HuH-7.5 (cell line): ENCODE measurements at regions not wholly inside any gene's neighbourhood (a gene's known extent, or its start where the extent isn't known, plus 50 kb on each side); places are given as distances from the start of the nearest gene placed in this dataset.

Experiments
- DNase-seq: peaks from one replicate; pipeline ENCODE4 v3.0.0; 2011; ENCODE audit warnings: low spot score

DNA sequence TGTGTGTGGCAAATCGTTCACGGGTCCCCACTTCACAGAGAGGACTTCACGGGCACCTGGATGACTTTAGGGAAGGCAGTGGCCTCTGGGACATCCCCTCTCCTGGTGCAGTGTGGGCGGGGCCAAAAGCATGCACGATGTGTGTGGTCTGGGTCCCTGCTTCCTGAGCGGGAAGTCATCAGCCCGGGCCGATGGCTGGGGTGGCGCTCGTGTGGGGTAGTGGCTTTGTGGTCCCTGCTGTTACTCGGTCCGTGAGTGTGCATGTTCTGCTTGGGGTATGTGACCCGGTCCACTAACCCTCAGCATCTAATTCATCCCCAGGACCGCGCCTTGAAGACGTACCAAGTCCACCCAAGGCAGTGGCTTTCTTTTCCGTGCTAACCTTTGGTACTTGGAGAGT, 142.5 kb upstream of the RTL1 start:
- DNase-seq, result no peak

- no peak for DNase-seq
Observed at GRCh38 chr14:101047326-101047725, 143.8 kb upstream of the RTL1 start.

GRCh38 chr14:101048766-101049165, 145.2 kb upstream of the RTL1 start:
- no peak for DNase-seq

GRCh38 chr14:101049511-101049910, 146.0 kb upstream of the RTL1 start:
- DNase-seq, result no peak

DNA sequence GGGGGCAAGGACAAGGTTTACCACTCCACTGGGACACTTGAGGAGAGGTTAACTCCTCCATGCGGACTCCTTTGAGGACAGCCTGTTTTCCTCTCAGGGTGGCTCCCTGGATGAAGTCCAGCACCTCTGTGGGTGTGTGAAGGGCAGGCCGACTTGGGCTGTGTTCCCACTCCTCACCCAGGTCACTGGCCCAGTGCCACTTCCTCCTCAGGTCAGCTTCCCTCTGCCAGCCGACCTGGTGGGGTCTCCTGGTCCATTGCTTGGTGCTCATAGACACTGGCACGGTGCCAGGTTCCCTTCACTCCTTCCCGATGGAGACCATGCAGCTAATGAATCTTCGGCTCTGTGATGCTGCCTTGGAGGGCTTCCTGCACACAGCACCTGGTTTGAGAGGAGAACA, 146.4 kb upstream of the RTL1 start:
- no peak for DNase-seq

GRCh38 chr14:101050901-101051490, 147.5 kb upstream of the RTL1 start:
- no peak for DNase-seq

DNA sequence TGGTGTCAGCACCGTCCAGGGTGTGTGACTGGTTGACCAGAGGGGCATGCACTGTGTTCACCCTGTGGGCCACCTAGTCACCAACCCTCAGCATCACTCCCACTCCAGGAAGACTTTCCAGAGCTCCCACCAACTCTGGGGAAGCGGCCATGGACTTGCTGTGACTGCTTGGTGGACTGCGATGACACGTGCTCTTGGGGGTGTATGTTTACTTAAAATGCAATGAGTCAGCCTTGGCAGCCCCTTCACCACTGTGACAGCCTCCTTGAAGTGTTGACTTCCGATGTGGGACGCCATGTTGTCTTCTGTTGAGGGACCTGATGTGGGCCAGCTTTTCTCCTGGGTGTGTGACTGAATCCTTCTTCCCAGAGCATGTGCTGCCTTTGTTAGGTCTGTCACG, 151.1 kb upstream of the RTL1 start:
- DNase-seq, result no peak

DNA sequence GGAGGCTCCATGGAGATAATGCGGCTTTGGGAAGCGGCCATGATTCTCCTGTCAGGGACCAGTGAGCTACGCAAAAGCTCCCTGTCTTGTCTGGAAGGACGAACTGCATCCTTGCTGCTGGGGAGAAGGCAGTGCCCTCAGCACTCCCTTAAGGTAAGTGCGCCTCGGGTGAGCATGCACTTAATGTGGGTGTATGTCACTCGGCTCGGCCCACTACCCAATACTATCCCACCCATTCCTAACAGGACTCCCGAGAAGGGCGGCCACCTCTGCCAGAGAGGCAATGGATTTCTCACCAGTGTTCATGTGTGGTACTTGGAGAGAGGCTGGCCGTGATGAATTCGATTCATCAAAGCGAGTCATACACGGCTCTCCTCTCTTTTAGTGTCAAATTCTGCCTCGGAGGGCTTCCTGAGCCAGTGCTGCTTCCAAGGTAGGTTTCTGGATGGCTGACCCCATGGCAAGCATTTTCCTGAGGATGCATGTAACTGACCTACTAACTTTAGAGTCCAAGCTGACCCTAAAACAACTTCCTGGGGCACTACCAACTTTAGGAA, 151.7 kb upstream of the RTL1 start:
- DNase-seq, result no peak

DNA sequence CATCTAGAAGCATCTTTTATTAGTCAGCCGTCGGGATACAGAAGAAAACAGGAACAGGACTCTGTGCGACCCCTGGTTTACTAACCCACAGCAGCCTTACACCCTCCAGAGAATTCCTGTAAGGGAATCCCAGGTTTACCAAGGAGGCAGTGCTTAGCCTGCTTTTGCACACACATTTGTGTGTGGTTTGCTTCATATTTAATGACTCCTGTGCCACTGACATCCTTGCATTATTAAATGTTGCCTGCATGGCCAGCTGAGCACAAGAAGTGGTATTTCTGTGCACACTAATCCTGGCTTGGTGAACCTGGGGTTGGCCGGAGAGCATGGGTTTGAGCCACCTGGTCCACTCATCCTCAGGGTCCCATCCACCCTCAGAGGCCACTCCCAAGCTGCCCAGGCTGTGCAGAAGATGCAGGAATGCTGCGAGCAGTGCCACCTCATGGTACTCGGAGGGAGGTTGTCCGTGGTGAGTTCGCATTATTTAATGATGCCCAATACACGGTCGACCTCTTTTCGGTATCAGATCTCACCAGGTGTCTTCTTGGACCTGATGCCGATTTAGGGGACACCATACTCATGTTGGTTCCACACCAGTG, 152.4 kb upstream of the RTL1 start:
- no peak for DNase-seq

DNA sequence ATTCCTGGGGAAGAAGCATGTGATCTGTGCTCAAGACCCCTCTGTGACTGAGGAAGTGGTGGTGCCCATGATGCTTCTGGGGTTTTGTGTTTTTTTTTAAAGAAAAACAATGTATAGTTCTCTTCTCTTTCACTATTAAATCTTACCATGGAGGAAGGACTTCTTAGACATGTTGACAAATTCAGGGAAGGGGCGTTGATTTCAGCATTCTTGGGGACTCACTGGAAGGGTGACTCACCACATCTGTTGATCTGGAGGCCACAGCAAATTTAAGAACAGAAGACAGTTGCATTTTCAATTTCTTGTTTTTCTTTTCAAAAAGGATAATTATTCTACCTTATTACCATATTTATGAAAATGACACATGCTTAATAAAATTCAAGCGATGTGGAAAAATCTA, 152.9 kb upstream of the RTL1 start:
- no peak for DNase-seq

- DNase-seq, result no peak
Observed at GRCh38 chr14:101057394-101057793, 153.9 kb upstream of the RTL1 start.

GRCh38 chr14:101058571-101058970, 155.0 kb upstream of the RTL1 start:
- no peak for DNase-seq

DNA sequence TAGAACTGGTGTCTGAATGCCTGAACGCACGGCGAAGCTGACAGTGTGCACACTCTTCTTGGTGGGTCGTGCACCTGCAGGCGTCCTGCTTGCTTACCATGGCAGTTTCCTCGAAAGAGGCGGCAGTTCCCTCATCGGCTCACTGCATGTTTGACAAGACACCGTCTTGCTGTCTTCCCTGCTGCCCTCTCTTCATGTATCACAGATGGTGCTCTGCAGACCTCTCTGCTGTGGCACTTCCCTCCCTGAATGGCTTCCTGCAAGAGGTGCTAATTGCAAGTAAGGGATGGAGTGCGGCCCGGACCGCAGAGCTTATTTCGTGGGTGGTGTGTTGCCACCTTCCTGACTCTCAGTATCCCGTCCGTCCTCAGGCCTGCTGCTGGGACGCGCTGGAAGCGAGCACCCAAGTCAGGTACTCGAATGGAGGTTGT, 156.7 kb upstream of the RTL1 start:
- no peak for DNase-seq

GRCh38 chr14:101061411-101062064, 158.0 kb upstream of the RTL1 start:
- no peak for DNase-seq

DNA sequence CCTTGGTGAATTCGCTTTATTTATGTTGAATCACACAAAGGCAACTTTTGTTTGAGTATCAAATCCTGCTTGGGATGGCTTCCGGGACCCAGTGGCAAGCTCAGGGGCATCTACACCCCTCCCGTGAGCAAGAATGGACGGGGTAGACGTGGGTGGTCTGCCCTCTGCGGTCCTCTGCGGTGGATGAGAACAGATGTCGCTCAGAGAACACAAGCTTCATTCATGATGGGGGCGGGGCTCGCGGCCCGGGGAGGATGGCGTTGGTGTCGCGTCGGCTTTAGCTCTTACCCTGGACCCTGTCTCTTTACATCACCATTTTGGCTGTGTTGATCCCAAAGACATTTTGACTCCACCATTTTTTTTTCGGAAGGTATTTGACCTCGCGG, 158.5 kb upstream of the RTL1 start:
- no peak for DNase-seq

DNA sequence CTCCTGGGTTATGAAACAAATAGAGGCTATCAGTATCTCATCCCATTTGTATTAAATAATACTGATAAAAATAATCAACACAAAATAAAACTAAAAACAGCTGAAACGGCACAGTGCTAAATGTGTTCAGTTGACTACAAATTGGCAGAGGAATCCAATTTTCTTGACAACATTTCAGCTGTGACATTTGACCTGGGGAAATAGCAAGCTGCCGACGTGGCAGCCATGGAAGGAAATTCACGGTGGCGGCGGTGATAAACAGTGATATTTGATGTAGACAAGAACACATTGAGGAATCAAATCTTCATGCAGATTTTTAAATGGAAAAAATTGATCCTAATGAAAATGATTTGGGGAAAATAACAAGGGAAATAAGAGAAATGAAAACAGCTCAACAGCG, 159.1 kb upstream of the RTL1 start:
- DNase-seq, result no peak

GRCh38 chr14:101063121-101063520, 159.6 kb upstream of the RTL1 start:
- DNase-seq, result no peak

DNA sequence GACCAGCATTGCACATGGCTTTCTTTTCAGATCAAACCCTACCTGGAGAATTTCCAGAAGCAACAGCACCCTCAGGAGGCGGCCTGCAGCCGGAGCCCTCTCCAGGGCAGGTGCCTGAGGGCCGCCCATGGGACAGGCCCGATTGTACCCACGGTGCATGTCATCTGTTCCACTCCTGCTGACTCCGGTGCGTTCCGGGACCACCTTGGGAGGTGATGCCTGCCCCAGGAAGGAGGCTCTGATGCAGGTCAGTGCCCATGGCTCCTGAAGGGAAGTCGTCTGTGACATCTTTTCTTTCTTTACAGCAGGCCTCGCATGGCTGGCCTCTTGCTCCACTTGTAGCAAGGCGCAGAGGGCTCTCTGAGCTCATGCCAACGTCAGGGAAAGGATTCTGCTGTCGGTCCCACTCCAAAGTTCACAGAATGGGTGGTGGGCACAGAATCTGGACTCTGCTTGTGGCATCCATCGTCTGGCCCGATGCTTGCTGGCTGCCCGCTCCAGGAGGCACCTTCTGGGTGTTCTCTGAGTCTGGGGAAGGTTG, 160.7 kb upstream of the RTL1 start:
- DNase-seq, result no peak

- DNase-seq, result no peak
Observed at GRCh38 chr14:101064718-101065117, 161.2 kb upstream of the RTL1 start.

DNA sequence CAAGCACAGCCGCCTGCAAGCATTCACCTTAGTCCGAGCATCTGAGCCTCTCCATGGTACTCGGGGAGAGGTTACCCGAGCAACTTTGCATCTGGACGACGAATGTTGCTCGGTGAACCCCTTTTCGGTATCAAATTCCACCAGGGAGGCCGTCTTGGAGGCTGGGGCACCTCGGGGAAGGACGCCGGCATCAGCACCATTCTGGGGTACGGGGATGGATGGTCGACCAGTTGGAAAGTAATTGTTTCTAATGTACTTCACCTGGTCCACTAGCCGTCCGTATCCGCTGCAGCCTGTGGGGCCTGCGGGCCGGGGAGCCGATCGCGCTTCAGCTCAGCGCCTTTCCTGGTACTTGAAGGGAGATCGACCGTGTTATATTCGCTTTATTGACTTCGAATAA, 161.7 kb upstream of the RTL1 start:
- DNase-seq, result no peak

- DNase-seq, result no peak
Observed at GRCh38 chr14:101065696-101066694, 162.5 kb upstream of the RTL1 start.
